Heart left ventricle (tissue), 16 donors: ENCODE measurements at regions not wholly inside any gene's neighbourhood (a gene's known extent, or its start where the extent isn't known, plus 50 kb on each side); places are given as distances from the start of the nearest gene placed in this dataset.

Experiments used
- ATAC-seq, 4 donors: fragments of 200-7000 bp; cut with Tn5 transposase; one replicate each; pipeline ENCODE4 v1.9.1; 2020 to 2022; ENCODE audit warnings: moderate library complexity in 4 of 4, mild to moderate bottlenecking in 3 of 4, moderate number of reproducible peaks in 1 of 4
- DNase-seq, 5 donors: peaks; one replicate each; pipeline ENCODE4 v3.0.0-alpha.2; 2020
- H3K27ac ChIP-seq, 12 donors: fragments of 200-600 bp; sonication (generic) in 4 of 12; one replicate each; pipeline versions ENCODE4 v1.5.0 to v1.8.0; 2016 to 2022; ENCODE audit warnings: mild to moderate bottlenecking in 2 of 12
- H3K27me3 ChIP-seq, 9 donors: fragments of 200-600 bp; sonication (generic) in 2 of 9; one replicate each; pipeline versions ENCODE4 v1.5.1 to v1.8.0; 2016 to 2022; ENCODE audit warnings: mild to moderate bottlenecking in 3 of 9
- H3K36me3 ChIP-seq, 9 donors: fragments of 200-600 bp; sonication (generic) in 2 of 9; one replicate each; pipeline versions ENCODE4 v1.5.0 to v1.8.0; 2018 to 2022; ENCODE audit warnings: mild to moderate bottlenecking in 2 of 9
- H3K4me1 ChIP-seq, 12 donors: fragments of 200-600 bp; sonication (generic) in 4 of 12; one replicate each; pipeline versions ENCODE4 v1.5.0 to v1.8.0; 2016 to 2022; ENCODE audit warnings: mild to moderate bottlenecking in 3 of 12
- H3K4me3 ChIP-seq, 12 donors: fragments of 200-600 bp; sonication (generic) in 4 of 12; one replicate each; pipeline versions ENCODE4 v1.5.0 to v1.8.0; 2017 to 2022; ENCODE audit warnings: mild to moderate bottlenecking in 9 of 12, moderate library complexity in 4 of 12
- H3K9me3 ChIP-seq, 12 donors: fragments of 200-600 bp; sonication (generic) in 4 of 12; one replicate each; pipeline versions ENCODE4 v1.5.0 to v1.8.0; 2016 to 2022; ENCODE audit warnings: mild to moderate bottlenecking in 1 of 12
- CTCF ChIP-seq, 12 donors: fragments of 200-600 bp; sonication (generic) in 4 of 12; IDR thresholded peaks; one replicate each; pipeline versions ENCODE4 v1.5.0 to v1.8.0; 2018 to 2022; ENCODE audit warnings: antibody characterized with exemption in 12 of 12, mild to moderate bottlenecking in 5 of 12
- POLR2A ChIP-seq, 2 donors: fragments of 450-650 bp; IDR thresholded peaks; one replicate each; pipeline ENCODE4 v1.6.1; 2017; ENCODE audit warnings: antibody characterized with exemption in 2 of 2, mild to moderate bottlenecking in 2 of 2, moderate library complexity in 2 of 2
- WGBS, 4 donors: extraction: QIAGEN DNeasy Blood & Tissue Kit in 2 of 4; methylation state at CpG; one replicate each; pipeline versions ENCODE4 v1.1.5 to v1.1.7; 2013 to 2018; 5-methylcytosine and 5-hydroxymethylcytosine counted together
- intact Hi-C, 10 donors: fragments of 100-400 bp; cut with DNase I; formaldehyde crosslinking; loops; one replicate each; pipeline versions ENCODE4 v1.11.1 to v1.14.2; 2022
- donor health status: ischemic (EF 13 %, LVEDD 7.1; RV severe dilation, severe dysfunction).
- donor health status: healthy with polysubstance abuse.
- donor health status: DM: no; HTN: yes; CAD: no.
- donor health status: DM: no; HTN: no; CAD: no.
- donor health status: ischemic (EF 25% LVEDD 6.9; RV normal size, moderate dysfunction).
- donor health status: ischemic (EF 25% LVEDD 5.7; RV mildly dilated, moderate dysfunction).
- donor health status: healthy.
- donor health status: DM: yes; HTN: yes; CAD: no.
- donor health status: ischemic (EF 35%, LVEDD 5.7; RV mildly dilated, moderate dysfunction).
- donor health status: nonischemic (EF 11% LVEDD 7.7; RV severe dilation, severe dysfunction).
- donor health status: DM: yes; HTN: yes; CAD: no.
- donor health status: PGD.
- donor health status: ischemic (EF 29% LVEDD 5.4; RV normal size, mild dysfunction).
- donor health status: nonischemic (EF 23%, LVEDD 6.1; RV moderate dilation, normal function).

- intact Hi-C loops, result no loop called here
- Histone ChIP-seq H3K36me3 (no peaks in the 10 kb centered on the region), H3K27me3 (peaks cover 0 to 7% (median 0%) of the 10 kb centered on the region in 9 donors), H3K4me3 (no peak overlapping the region), H3K27ac (no peak overlapping the region), H3K9me3 (no peaks in the 10 kb centered on the region), H3K4me1 (no peaks in the 10 kb centered on the region)
- 73 to 91% (median 80%) methylated on average over 4 of the region's 4 CpGs for WGBS, 4 donors
- no peak for DNase-seq
- TF ChIP-seq CTCF (IDR thresholded peaks at IDR 0.05), result no peak
- no peak for TF ChIP-seq POLR2A (IDR thresholded peaks at IDR 0.05)
- ATAC-seq, result no peak
Observed at GRCh38 chr9:90447773-90448172, 194.9 kb downstream of the DIRAS2 start.

- Histone ChIP-seq H3K27me3 (peaks cover 0 to 7% (median 0%) of the 10 kb centered on the region in 9 donors), H3K27ac (no peak overlapping the region), H3K4me3 (no peak overlapping the region), H3K36me3 (no peaks in the 10 kb centered on the region), H3K4me1 (no peaks in the 10 kb centered on the region), H3K9me3 (no peaks in the 10 kb centered on the region)
- intact Hi-C loops, result no loop called here
- 62 to 91% (median 72%) methylated on average over 4 of the region's 4 CpGs for WGBS, 4 donors
- DNase-seq (no peak), ATAC-seq (no peak)
- TF ChIP-seq POLR2A (IDR thresholded peaks at IDR 0.05) (no peak), CTCF (IDR thresholded peaks at IDR 0.05) (no peak)
Observed at GRCh38 chr9:90449213-90449925, 193.3 kb downstream of the DIRAS2 start.

GRCh38 chr9:90451804-90452203 is 190.8 kb downstream of the DIRAS2 start:
- no peak for DNase-seq

GRCh38 chr9:90455316-90455715 is 187.3 kb downstream of the DIRAS2 start:
- Histone ChIP-seq H3K4me1 (no peaks in the 10 kb centered on the region), H3K27ac (no peak overlapping the region), H3K4me3 (no peak overlapping the region), H3K9me3 (no peaks in the 10 kb centered on the region), H3K27me3 (peaks cover 0 to 5% (median 0%) of the 10 kb centered on the region in 9 donors), H3K36me3 (no peaks in the 10 kb centered on the region)
- DNase-seq (no peak), ATAC-seq (no peak)
- TF ChIP-seq POLR2A (IDR thresholded peaks at IDR 0.05) (no peak), CTCF (IDR thresholded peaks at IDR 0.05) (no peak)
- WGBS, 4 donors, result 60 to 76% (median 74%) methylated on average over 4 of the region's 4 CpGs
- intact Hi-C loops, result no loop called here

More at GRCh38 chr9:90451804-90452203, 190.8 kb downstream of the DIRAS2 start:
- Histone ChIP-seq H3K27me3 (peaks cover 0 to 7% (median 0%) of the 10 kb centered on the region in 9 donors), H3K36me3 (no peaks in the 10 kb centered on the region), H3K4me3 (no peak overlapping the region), H3K9me3 (no peaks in the 10 kb centered on the region), H3K4me1 (no peaks in the 10 kb centered on the region), H3K27ac (no peak overlapping the region)
- 0 to 77% (median 18%) methylated on average over 1 of the region's 1 CpG for WGBS, 4 donors
- TF ChIP-seq POLR2A (IDR thresholded peaks at IDR 0.05) (no peak), CTCF (IDR thresholded peaks at IDR 0.05) (no peak)
- intact Hi-C loops, result no loop called here
- ATAC-seq, result no peak
